SKM-1 (cell line): ENCODE measurements at regions not wholly inside any gene's neighbourhood (a gene's known extent, or its start where the extent isn't known, plus 50 kb on each side); places are given as distances from the start of the nearest gene placed in this dataset.

ENCODE experiments used
- DNase-seq: peaks from one replicate; lab custom pipeline; 2025; ENCODE audit not compliant: unreplicated experiment; lab: John Stamatoyannopoulos, UW

DNA sequence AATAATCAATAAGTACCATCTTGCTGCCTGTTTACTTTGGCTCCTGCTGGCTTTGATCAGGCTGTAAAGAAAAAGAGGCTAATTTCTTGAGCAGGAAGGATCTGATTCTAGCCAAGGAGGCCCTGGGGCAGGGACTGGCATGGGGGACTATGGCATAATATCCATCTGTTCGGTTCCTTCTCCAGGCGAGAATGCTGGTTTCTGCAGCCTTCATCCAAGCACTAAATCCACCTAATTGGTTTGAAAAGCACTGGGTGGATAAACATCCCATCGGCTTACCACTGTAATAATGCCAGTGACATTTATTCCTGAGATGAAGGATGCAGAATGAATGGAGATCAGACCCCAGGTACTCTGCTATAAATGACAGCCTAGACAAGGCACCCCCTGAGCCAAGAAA is 180.0 kb upstream of the ASIC2 start:
- DNase-seq = no peak

DNA sequence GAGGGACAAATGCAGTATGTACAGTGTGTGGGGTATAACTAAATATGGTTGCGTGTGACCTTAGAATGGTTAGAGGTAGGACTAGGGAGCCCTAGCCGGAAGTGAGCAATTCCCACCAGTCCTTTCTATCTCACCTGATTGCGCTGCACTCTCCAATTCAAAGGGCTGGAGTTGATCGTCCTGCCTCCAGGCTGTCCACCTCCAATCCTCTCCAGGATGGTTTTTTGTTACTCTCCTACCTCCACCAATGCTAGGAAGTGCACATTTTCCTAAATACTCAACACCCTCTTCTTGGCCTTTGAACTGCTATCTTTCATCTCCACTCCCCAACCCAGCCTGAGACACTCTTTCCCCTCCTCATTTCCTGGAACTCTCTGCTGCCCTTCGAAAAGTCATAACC is 181.7 kb upstream of the ASIC2 start:
- DNase-seq = no peak

GRCh38 chr17:33475594-33475993 is 182.5 kb upstream of the ASIC2 start:
- no peak for DNase-seq

DNA sequence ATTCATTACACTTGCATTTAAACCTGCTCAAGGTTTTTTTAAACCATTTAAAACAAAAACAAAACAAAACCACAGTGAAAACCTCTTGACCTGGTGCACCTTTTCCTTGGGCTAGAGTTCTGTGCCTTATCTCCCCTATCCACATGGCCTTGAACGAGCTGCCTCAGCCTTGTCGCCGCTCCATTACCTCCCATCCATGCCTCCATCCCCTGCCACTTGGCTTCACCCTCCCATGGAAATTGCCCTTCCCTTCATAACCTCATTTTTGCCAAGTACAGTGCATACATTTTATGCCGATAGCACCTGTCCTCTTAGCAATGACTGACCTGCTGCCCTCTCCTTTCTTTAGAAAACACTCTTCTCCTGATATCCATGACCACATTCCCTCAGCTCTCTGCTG is 188.6 kb upstream of the ASIC2 start:
- DNase-seq = no peak

GRCh38 chr17:33482636-33483035 is 189.5 kb upstream of the ASIC2 start:
- DNase-seq = no peak

DNA sequence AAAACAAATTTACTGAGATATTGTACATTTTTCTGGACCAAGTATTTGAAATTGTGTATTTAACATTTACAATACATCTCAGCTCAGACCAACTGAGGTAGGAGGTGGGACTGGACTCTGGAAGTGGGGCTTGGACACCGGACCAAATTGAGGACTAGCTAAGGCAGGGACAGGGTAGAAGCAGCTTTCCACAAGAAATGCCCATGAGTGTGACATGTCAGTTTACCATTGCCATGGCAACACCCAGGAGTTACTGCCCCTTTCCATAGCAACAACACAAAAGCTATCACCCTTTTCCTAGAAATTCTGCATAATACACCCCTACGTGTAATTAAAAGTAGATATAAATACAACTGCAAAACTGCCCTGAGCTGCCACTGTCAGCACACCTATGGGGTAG is 191.5 kb upstream of the ASIC2 start:
- no peak for DNase-seq

DNA sequence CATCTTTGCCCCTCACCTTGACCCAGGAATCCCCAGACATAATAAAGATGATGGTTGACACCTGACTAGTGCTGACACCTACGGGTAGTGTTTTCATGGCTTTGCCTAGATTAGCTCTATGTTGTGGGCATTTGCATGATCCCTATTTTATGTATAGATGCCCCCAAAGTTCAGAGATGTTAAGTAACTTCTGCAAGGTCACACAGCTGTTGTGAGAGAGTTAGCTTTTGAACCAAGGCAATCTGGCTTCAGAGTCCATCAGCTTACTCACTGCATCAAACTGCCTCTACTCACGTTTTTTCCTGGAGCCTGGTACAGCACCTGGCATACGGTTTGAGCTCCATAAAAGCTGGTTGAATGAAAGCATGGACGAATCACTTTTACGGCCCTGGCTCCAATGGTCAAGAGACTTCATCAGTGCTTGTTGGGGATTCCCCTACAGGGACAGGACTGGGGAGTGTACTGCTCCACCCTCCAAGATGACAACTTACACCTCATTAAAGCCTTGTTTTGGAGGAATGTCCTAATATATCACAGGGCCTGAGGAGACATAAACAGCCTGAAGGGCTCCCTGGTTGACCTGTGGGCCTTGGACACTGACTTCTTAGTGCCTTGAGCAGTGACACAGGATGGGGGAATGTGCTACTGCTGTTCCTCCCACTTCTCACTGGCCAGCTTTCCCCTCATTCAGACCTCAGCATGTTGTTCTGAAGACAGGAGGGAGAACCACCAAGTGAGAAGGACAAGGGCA is 193.2 kb upstream of the ASIC2 start:
- no peak for DNase-seq

DNA sequence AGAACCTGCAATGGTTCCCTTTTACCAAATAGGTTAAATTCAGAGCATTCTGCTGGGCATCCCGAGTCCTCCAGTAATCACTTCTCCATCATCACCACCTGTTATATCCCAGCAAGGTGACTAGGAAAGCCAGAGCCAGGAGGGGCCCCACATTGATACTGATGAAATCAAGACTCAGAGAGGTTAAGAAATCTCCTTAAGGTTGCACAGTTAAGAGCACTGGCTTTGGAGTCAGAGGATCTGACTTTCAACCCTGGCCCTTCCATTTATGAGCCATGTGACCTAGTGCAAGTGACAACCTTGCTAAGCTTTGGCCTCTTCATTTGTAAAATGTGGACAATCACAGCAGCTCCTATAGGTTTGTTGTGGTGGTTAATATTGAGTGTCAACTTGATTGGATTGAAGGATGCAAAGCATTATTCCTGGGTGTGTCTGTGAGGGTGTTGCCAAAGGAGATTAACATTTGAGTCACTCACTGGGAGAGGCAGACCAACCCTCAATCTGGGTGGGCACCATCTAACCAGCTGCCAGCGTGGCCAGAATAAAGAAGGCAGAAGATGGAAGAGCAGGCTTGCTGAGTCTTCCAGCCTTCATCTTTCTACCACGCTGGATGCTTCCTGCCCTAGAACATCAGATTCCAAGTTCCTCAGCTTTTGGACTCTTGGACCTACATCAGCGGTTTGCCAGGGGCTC is 194.2 kb upstream of the ASIC2 start:
- no peak for DNase-seq

- DNase-seq = no peak
Observed at GRCh38 chr17:33491871-33492481, 198.9 kb upstream of the ASIC2 start.

DNA sequence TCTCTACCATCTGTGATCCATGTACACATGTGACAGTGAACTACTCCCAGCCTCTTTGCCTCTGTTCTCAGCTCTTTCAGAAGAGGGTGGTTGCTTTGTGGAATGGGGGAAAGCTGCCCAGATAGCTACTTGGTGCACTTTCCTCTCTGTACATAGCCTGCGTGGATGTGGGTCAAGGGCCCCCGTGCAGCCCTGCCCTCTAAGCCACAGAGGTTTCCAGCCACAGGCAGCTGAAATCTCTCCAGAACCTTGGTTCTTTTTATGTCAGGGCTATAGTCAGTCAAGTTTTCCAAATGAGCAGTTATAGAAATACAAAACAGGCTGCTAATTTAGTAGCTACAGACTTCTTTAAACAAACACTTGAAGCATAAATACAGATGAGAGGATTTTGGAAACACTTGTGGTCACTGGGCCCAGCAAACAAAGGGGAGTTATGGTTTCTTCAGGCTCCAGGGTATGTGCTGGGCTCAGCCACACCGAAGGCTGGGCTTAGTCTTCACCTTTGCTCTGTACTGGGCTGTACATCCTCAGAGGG is 199.7 kb upstream of the ASIC2 start:
- DNase-seq = no peak

DNA sequence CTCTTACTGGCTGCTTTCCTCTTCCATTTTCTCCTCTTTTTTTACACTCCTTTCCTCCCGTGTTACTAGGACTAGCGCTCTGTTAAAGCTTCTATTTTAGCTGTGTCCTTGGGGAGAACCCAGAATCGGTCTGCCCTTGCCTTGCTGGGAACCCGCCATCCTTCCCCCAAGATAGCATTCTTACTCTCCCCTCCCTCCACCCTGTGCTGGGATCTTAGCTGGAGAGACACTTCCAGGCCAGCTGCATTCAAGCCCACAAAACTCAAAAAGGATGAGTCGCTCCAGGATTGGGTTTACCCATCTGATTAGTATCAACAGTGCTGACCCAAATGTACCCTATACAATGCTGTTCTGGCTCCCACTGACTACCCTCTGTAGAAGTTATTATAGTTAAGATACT is 200.5 kb upstream of the ASIC2 start:
- no peak for DNase-seq

- DNase-seq = no peak
Observed at GRCh38 chr17:33494151-33494550, 201.1 kb upstream of the ASIC2 start.

- no peak for DNase-seq
Observed at GRCh38 chr17:33497623-33498022, 204.5 kb upstream of the ASIC2 start.

GRCh38 chr17:33498069-33498468 is 205.0 kb upstream of the ASIC2 start:
- DNase-seq = no peak

DNA sequence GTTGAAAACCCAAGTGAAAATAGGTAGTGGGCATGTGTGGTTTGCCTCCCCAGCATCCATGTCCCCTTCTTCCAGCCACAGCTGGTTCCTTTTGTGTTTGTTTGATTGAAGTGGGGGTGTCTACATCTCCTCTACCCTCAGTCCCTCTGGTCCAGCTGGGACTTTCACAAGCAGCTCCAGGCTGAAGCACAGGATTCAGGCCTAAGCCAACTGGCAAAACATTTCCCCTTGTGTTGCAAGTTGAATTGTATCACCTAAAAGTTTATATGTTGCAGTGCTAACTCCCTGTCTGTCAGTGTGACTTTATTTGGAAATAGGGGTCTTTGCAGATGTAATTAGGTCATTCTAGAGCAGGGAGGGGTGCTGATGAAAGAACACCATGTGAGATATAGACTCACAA is 205.9 kb upstream of the ASIC2 start:
- DNase-seq = no peak

GRCh38 chr17:33500151-33500550 is 207.1 kb upstream of the ASIC2 start:
- DNase-seq = no peak

- no peak for DNase-seq
Observed at GRCh38 chr17:33501185-33501584, 208.1 kb upstream of the ASIC2 start.

DNA sequence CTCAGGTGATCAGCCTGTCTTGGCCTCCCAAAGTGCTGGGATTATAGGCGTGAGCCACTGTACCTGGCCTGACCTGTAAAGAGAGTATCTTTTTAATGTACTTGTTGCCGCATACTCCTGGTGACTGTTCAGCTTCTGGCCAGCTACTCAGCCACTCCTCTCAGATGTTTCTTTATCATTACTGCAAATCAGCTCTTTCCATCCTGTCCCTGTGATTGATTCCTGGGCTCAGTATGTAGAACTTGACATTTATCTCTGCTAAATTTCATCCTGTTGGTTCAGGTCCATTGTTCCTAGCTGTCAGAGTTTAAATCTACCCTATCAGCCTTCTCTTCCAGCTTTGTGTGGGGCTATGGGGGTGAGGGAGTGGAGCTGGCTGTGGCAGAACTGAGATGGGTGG is 211.5 kb upstream of the ASIC2 start:
- no peak for DNase-seq

- no peak for DNase-seq
Observed at GRCh38 chr17:33506889-33507650, 214.0 kb upstream of the ASIC2 start.

DNA sequence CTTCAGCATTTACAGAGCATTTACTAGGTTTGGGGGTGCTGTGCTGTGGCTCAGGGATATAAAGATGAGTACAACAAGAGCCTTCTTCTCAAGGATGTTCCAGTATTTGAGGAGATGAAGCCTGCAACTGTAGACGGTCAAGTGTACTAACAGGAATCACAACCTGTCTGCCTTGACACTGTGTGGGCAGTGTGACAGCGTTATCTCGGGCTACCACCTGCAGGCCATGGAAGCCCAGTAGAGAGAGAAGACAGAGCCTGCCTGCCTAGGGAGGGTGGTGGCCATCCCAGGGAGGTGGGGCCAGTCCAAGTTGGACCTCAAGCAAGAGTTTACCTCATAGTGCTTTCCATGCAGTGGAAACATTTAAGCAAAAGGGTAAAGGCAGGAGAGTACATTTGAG is 215.1 kb upstream of the ASIC2 start:
- no peak for DNase-seq

DNA sequence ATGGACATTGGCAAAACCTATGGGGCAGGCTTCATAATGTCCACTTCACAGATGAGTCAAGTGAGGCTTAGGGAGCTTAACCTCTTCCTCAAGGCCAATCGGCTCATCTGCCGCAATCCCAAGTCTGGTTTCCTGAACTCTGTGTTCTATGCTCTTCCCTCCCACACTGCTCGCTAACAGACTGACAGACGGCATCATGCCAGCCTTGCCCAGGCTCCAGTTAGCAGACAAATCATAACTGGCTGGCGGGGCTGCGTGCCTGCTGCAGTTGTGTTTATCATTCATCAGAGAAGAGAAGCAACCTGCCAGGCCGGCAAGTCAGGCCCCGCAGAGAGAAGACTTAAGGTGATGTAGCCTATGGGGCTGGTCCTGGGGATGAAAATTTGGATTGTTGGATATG is 216.2 kb upstream of the ASIC2 start:
- no peak for DNase-seq
